Neuronal stem cell (in vitro differentiated cells): ENCODE measurements at regions not wholly inside any gene's neighbourhood (a gene's known extent, or its start where the extent isn't known, plus 50 kb on each side); places are given as distances from the start of the nearest gene placed in this dataset.
"Not testable (repeated sequence)": the region's sequence is repeated elsewhere in the genome, so short reads cannot be mapped to it uniquely, and the experiment has no call there.

Experiments
- DNase-seq: peaks from one replicate; pipeline ENCODE4 v3.0.0-alpha.2; 2013; ENCODE audit warnings: low spot score
- H2AFZ ChIP-seq: one replicate; pipeline ENCODE4 v1.6.1; 2013; ENCODE audit warnings: mild to moderate bottlenecking, low read length, inconsistent platforms
- H2AK5ac ChIP-seq: 2 replicates; pipeline ENCODE4 v1.6.1; 2013; ENCODE audit warnings: low read depth, mild to moderate bottlenecking, inconsistent platforms, low read length, moderate library complexity, mixed read lengths
- H2BK120ac ChIP-seq: 2 replicates; pipeline ENCODE4 v1.6.1; 2013; ENCODE audit warnings: low read depth, mild to moderate bottlenecking, inconsistent platforms, low read length, moderate library complexity, mixed read lengths
- H2BK12ac ChIP-seq: one replicate; pipeline ENCODE4 v1.6.1; 2013; ENCODE audit warnings: low read length, inconsistent platforms
- H2BK15ac ChIP-seq: 2 replicates; pipeline ENCODE4 v1.6.1; 2013; ENCODE audit warnings: mild to moderate bottlenecking, low read length, inconsistent platforms, mixed read lengths
- H2BK5ac ChIP-seq: one replicate; pipeline ENCODE4 v1.6.1; 2013; ENCODE audit warnings: inconsistent platforms, mild to moderate bottlenecking, low read length, moderate library complexity
- H3K14ac ChIP-seq: one replicate; pipeline ENCODE4 v1.6.1; 2013; ENCODE audit warnings: low read length, inconsistent platforms
- H3K18ac ChIP-seq: 2 replicates; pipeline ENCODE4 v1.6.1; 2013; ENCODE audit warnings: low read length, inconsistent platforms
- H3K23ac ChIP-seq: 2 replicates; pipeline ENCODE4 v1.6.1; 2013; ENCODE audit warnings: low read depth, mild to moderate bottlenecking, mixed read lengths, low read length, inconsistent platforms; ENCODE audit not compliant: poor library complexity
- H3K27ac ChIP-seq: replicated peaks from 3 replicates; pipeline ENCODE4 v1.5.1; 2013; ENCODE audit warnings: low read length, inconsistent platforms
- H3K27me3 ChIP-seq, 3 experiments: 2 replicates each; pipeline ENCODE4 v1.6.1; 2013; ENCODE audit warnings: low read length in 3 of 3, mild to moderate bottlenecking in 2 of 3, inconsistent platforms in 1 of 3, low read depth in 1 of 3, mixed read lengths in 1 of 3, moderate library complexity in 1 of 3; ENCODE audit not compliant: control insufficient read depth in 3 of 3, insufficient read depth in 3 of 3
- H3K36me3 ChIP-seq, 2 donors: replicated peaks in 1 of 2; 2 replicates each; pipeline ENCODE4 v1.6.1; 2013; ENCODE audit warnings: low read length in 2 of 2; ENCODE audit not compliant: control insufficient read depth in 2 of 2, insufficient read depth in 2 of 2
- H3K4ac ChIP-seq: 2 replicates; pipeline ENCODE4 v1.6.1; 2013; ENCODE audit warnings: inconsistent platforms, mild to moderate bottlenecking, low read length, moderate library complexity
- H3K4me1 ChIP-seq, 2 donors: 1 replicate in 1 of 2; 2 replicates in 1 of 2; pipeline ENCODE4 v1.6.1; 2013; ENCODE audit warnings: low read length in 2 of 2, low read depth in 1 of 2; ENCODE audit not compliant: control insufficient read depth in 2 of 2, insufficient read depth in 1 of 2
- H3K4me2 ChIP-seq: one replicate; pipeline ENCODE4 v1.6.1; 2013; ENCODE audit warnings: mild to moderate bottlenecking, low read length, inconsistent platforms; ENCODE audit not compliant: insufficient read depth, poor library complexity, severe bottlenecking
- H3K4me3 ChIP-seq, 2 donors: 2 replicates each; pipeline ENCODE4 v1.5.1; 2013; ENCODE audit warnings: low read length in 2 of 2, mild to moderate bottlenecking in 2 of 2, inconsistent platforms in 1 of 2, moderate library complexity in 1 of 2
- H3K79me1 ChIP-seq: one replicate; pipeline ENCODE4 v1.6.1; 2013; ENCODE audit warnings: low read depth, mild to moderate bottlenecking, inconsistent platforms, low read length, moderate library complexity
- H3K9ac ChIP-seq: one replicate; pipeline ENCODE4 v1.6.1; 2013; ENCODE audit warnings: mild to moderate bottlenecking, low read depth, low read length, inconsistent platforms; ENCODE audit not compliant: poor library complexity
- H3K9me3 ChIP-seq, 2 donors: replicated peaks in 1 of 2; 2 replicates each; pipeline versions ENCODE3 to v1.6.1; 2013; ENCODE audit warnings: low read length in 2 of 2, mild to moderate bottlenecking in 2 of 2, inconsistent platforms in 1 of 2, low read depth in 1 of 2, mixed read lengths in 1 of 2, moderate library complexity in 1 of 2; ENCODE audit not compliant: control insufficient read depth in 2 of 2, insufficient read depth in 1 of 2
- H4K8ac ChIP-seq: one replicate; pipeline ENCODE4 v1.6.1; 2013; ENCODE audit warnings: low read depth, mild to moderate bottlenecking, inconsistent platforms, low read length, moderate library complexity
- H4K91ac ChIP-seq: one replicate; pipeline ENCODE4 v1.6.1; 2013; ENCODE audit warnings: low read length, low read depth, mild to moderate bottlenecking, inconsistent platforms; ENCODE audit not compliant: poor library complexity
- WGBS, 2 donors: extraction: QIAGEN DNeasy Blood & Tissue Kit; methylation state at CpG; one replicate each; pipeline ENCODE4 v1.1.7; 2013; ENCODE audit warnings: missing lambda C conversion rate in 2 of 2, mixed read lengths in 1 of 2; ENCODE audit not compliant: insufficient read length in 2 of 2, insufficient replicate concordance in 1 of 2; ENCODE audit errors: extremely low coverage in 2 of 2; 5-methylcytosine and 5-hydroxymethylcytosine counted together

DNA sequence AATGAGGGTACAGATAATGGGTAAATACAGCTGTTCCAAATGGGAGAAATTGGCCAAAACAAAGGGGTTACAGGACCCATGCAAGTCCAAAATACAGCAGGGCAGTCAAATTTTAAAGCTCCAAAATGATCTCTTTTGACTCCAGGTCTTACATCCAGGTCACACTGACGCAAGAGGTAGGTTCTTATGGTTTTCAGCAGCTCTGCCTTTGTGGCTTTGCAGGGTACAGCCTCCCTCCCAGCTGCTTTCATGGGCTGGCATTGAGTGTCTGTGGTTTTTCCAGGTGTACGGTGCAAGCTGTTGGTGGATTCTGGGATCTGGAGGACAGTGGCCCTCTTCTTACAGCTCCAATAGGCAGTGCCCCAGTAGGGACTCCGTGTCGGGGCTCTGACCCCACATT is 254.6 kb downstream of the RPLP1 start:
- not testable (repeated sequence) for H2BK120ac ChIP-seq, H3K4me3 ChIP-seq, H3K27me3 ChIP-seq, H2BK12ac ChIP-seq, DNase-seq, H3K4me1 ChIP-seq, H4K91ac ChIP-seq, H2BK15ac ChIP-seq, H3K9me3 ChIP-seq, H3K14ac ChIP-seq, H3K18ac ChIP-seq, H2BK5ac ChIP-seq, H3K4me2 ChIP-seq, H3K4ac ChIP-seq, H4K8ac ChIP-seq, H3K79me1 ChIP-seq, H2AK5ac ChIP-seq, H3K36me3 ChIP-seq, H3K27ac ChIP-seq, H3K23ac ChIP-seq, H2AFZ ChIP-seq, H3K9ac ChIP-seq
- no CpG with 5 or more reads among the region's 4 CpGs for WGBS, 2 donors

DNA sequence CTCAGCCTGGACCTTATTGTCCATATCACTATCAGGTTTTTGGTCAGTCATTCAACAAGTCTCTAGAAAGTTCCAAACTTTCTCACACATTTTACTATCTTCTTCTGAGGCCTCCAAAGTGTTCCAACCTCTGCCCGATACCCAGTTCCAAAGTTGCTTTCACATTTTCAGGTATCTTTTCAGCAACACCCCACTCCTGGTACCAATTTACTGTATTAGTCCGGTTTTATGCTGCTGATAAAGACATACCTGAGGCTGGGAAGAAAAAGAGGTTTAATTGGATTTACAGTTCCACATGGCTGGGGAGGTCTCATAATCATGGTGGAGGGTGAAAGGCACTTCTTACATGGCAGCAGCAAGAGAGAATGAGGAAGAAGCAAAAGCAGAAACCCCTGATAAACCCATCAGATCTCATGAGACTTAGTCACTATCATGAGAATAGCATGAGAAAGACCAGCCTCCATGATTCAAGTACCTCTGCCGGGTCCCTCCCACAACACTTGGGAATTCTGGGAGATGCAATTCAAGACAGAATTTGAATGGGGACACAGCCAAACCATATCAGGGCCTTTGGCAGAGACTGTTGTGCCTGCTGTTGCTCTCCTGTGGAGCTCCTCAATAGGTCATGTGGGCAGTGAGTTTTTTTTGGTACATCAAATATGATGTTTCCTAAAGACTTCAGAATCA is 256.0 kb downstream of the RPLP1 start:
- DNase-seq, H3K4me1 ChIP-seq: not testable (repeated sequence)
- WGBS, 2 donors = no CpG with 5 or more reads among the region's 3 CpGs

DNA sequence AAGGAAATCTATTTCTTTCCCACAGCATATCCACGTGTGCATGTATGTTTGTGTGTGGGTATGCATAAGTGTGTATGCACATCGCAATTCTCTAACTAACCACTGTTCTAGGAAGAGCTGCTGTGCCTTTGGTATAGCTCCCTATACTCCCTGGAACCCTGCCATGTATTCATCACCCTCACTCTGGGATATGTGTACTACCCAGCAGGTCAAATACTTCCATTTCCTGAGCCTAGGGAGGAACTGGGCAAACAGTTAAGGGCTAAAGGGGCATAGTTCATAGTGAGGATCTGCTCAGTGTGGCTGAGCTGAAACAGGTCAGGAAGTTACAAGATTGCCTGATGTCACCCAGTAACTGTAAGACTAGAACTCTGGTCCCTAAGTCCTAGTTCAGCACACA is 260.4 kb downstream of the RPLP1 start:
- no CpG with 5 or more reads among the region's 2 CpGs for WGBS, 2 donors

More for the DNA sequence above, 256.0 kb downstream of the RPLP1 start:
- not testable (repeated sequence) for H2BK5ac ChIP-seq, H3K4me3 ChIP-seq, H3K14ac ChIP-seq, H3K23ac ChIP-seq, H3K79me1 ChIP-seq, H2BK12ac ChIP-seq, H3K36me3 ChIP-seq, H3K18ac ChIP-seq, H3K4ac ChIP-seq, H3K27ac ChIP-seq, H2BK120ac ChIP-seq, H3K9me3 ChIP-seq, H3K27me3 ChIP-seq, H2AK5ac ChIP-seq, H3K4me2 ChIP-seq, H3K9ac ChIP-seq, H2BK15ac ChIP-seq, H4K91ac ChIP-seq, H2AFZ ChIP-seq, H4K8ac ChIP-seq

DNA sequence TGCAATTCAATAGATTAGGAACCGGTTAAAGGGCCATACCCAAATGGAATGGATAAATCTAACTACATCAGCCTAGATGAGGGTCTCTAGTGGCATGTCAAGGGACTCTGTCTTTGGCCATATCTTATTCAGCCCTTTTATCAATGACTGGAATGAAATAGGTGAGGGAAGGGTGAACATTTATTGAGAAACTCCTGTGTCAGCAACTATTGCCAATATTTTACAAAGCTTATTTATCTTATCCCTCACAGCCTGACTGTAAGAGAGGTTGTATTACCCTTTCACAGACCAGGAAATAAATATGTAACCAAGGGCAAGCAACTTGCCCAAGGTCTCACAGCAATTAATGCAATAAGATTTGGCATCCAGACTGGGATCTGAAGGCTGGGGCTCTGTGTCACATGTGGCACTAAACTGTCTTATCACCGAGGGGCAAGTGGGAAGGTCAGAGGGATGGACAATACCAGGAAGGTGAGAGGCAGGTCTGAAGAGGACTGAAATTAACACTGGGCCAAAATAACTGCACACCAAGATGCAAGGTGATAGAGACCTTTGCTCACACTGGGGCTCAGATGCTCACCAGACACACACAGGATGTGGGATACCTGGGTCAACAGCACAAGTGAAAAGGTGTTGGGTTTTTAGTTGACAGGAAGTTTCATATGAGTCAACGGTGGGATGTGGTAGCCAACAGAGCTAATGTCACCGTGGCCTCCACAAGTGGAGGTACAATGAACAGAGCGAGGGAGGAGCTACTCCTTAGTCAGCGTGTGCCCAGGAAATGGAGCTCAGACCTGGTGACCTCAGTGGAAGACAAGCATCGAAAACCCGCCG is 261.3 kb downstream of the RPLP1 start:
- no peak overlapping the region for H3K4me2 ChIP-seq
- no peak overlapping the region for H3K14ac ChIP-seq
- H2BK5ac ChIP-seq = no peak overlapping the region
- H3K4ac ChIP-seq = no peak overlapping the region
- no peak overlapping the region for H2AK5ac ChIP-seq
- H4K8ac ChIP-seq = no peak overlapping the region
- DNase-seq = no peak
- H2BK15ac ChIP-seq = no peak overlapping the region
- H4K91ac ChIP-seq = no peak overlapping the region
- H2AFZ ChIP-seq = no peak overlapping the region
- no peak overlapping the region for H2BK12ac ChIP-seq
- no peak overlapping the region for H2BK120ac ChIP-seq
- no peak overlapping the region for H3K9ac ChIP-seq
- no peak overlapping the region for H3K23ac ChIP-seq
- no peak overlapping the region for H3K18ac ChIP-seq
- H3K4me3 ChIP-seq = no peak overlapping the region
- H3K27me3 ChIP-seq = no peaks in the 10 kb centered on the region
- no peaks in the 10 kb centered on the region for H3K4me1 ChIP-seq
- no peaks in the 10 kb centered on the region for H3K9me3 ChIP-seq
- no peaks in the 10 kb centered on the region for H3K36me3 ChIP-seq
- H3K27ac ChIP-seq = no peak overlapping the region
- H3K79me1 ChIP-seq = no peaks in the 10 kb centered on the region
- no CpG with 5 or more reads among the region's 9 CpGs for WGBS, 2 donors

More for the DNA sequence above, 260.4 kb downstream of the RPLP1 start:
- Histone ChIP-seq H2BK12ac (no peak overlapping the region), H3K4me2 (no peak overlapping the region), H3K14ac (no peak overlapping the region), H2BK15ac (no peak overlapping the region), H3K9ac (no peak overlapping the region), H2AFZ (no peak overlapping the region), H2BK5ac (no peak overlapping the region), H4K91ac (no peak overlapping the region), H4K8ac (no peak overlapping the region), H3K4ac (no peak overlapping the region), H3K23ac (no peak overlapping the region), H3K79me1 (no peaks in the 10 kb centered on the region), H3K27ac (no peak overlapping the region), H3K18ac (no peak overlapping the region), H3K9me3 (no peaks in the 10 kb centered on the region), H2BK120ac (no peak overlapping the region), H3K36me3 (no peaks in the 10 kb centered on the region), H2AK5ac (no peak overlapping the region), H3K27me3 (no peaks in the 10 kb centered on the region), H3K4me3 (no peak overlapping the region), H3K4me1 (no peaks in the 10 kb centered on the region)
- no peak for DNase-seq
